ENCODE measurements at regions not wholly inside any gene's neighbourhood (a gene's known extent, or its start where the extent isn't known, plus 50 kb on each side); places are given as distances from the start of the nearest gene placed in this dataset.

GRCh38 chr11:112394304-112394703, 133.6 kb upstream of the PLET1 start:
- ATAC-seq (ENCODE audit: insufficient number of reproducible peaks, low FRiP score, low read depth) (no peak), DNase-seq (ENCODE audit: low spot score) (no peak)
- H3K27ac ChIP-seq, result no peak overlapping the region
- H3K9me3 ChIP-seq, result no peaks in the 10 kb centered on the region
- H3K27me3 ChIP-seq (replicated peaks; ENCODE audit: insufficient read depth), result no peaks in the 10 kb centered on the region
- H3K36me3 ChIP-seq, result no peaks in the 10 kb centered on the region
- H3K4me3 ChIP-seq, result no peak overlapping the region
- H3K4me1 ChIP-seq (ENCODE audit: control insufficient read depth in 1 of 2, low read depth in 2 of 2), result no peaks in the 10 kb centered on the region
- no peak for TF ChIP-seq CTCF (IDR thresholded peaks at IDR 0.05)

- no peak for TF ChIP-seq CTCF (IDR thresholded peaks at IDR 0.05)
- H3K4me1 ChIP-seq (ENCODE audit: control insufficient read depth in 1 of 2, low read depth in 2 of 2), result no peaks in the 10 kb centered on the region
- no peak overlapping the region for H3K4me3 ChIP-seq
- no peak for DNase-seq (ENCODE audit: low spot score)
- H3K27ac ChIP-seq, result no peak overlapping the region
- no peaks in the 10 kb centered on the region for H3K36me3 ChIP-seq
- H3K27me3 ChIP-seq (replicated peaks; ENCODE audit: insufficient read depth), result no peaks in the 10 kb centered on the region
- no peak for ATAC-seq (ENCODE audit: insufficient number of reproducible peaks, low FRiP score, low read depth)
- H3K9me3 ChIP-seq, result no peaks in the 10 kb centered on the region
These were observed 135.4 kb upstream of the PLET1 start for GRCh38 chr11:112396076-112396475.

- ATAC-seq (ENCODE audit: insufficient number of reproducible peaks, low FRiP score, low read depth) (no peak), DNase-seq (ENCODE audit: low spot score) (no peak)
- Histone ChIP-seq H3K9me3 (no peaks in the 10 kb centered on the region), H3K36me3 (no peaks in the 10 kb centered on the region), H3K4me3 (no peak overlapping the region), H3K27ac (no peak overlapping the region), H3K27me3 (replicated peaks; ENCODE audit: insufficient read depth) (no peaks in the 10 kb centered on the region), H3K4me1 (ENCODE audit: control insufficient read depth in 1 of 2, low read depth in 2 of 2) (no peaks in the 10 kb centered on the region)
- no peak for TF ChIP-seq CTCF (IDR thresholded peaks at IDR 0.05)
These were observed 138.3 kb upstream of the PLET1 start for GRCh38 chr11:112398798-112399478.

- Histone ChIP-seq H3K36me3 (no peaks in the 10 kb centered on the region), H3K27me3 (replicated peaks; ENCODE audit: insufficient read depth) (no peaks in the 10 kb centered on the region), H3K27ac (no peak overlapping the region), H3K9me3 (no peaks in the 10 kb centered on the region), H3K4me1 (ENCODE audit: control insufficient read depth in 1 of 2, low read depth in 2 of 2) (no peaks in the 10 kb centered on the region), H3K4me3 (no peak overlapping the region)
- no peak for TF ChIP-seq CTCF (IDR thresholded peaks at IDR 0.05)
- ATAC-seq (ENCODE audit: insufficient number of reproducible peaks, low FRiP score, low read depth), result no peak
- no peak for DNase-seq (ENCODE audit: low spot score)
These were observed 139.9 kb upstream of the PLET1 start for GRCh38 chr11:112400476-112401014.

GRCh38 chr11:112401036-112401769, 140.5 kb upstream of the PLET1 start:
- H3K4me1 ChIP-seq (ENCODE audit: control insufficient read depth in 1 of 2, low read depth in 2 of 2), result no peaks in the 10 kb centered on the region
- H3K9me3 ChIP-seq, result no peaks in the 10 kb centered on the region
- no peaks in the 10 kb centered on the region for H3K27me3 ChIP-seq (replicated peaks; ENCODE audit: insufficient read depth)
- ATAC-seq (ENCODE audit: insufficient number of reproducible peaks, low FRiP score, low read depth) (no peak), DNase-seq (ENCODE audit: low spot score) (no peak)
- H3K4me3 ChIP-seq, result no peak overlapping the region
- H3K36me3 ChIP-seq, result no peaks in the 10 kb centered on the region
- no peak overlapping the region for H3K27ac ChIP-seq
- TF ChIP-seq CTCF (IDR thresholded peaks at IDR 0.05), result no peak
